ENCODE measurements at regions not wholly inside any gene's neighbourhood (a gene's known extent, or its start where the extent isn't known, plus 50 kb on each side); places are given as distances from the start of the nearest gene placed in this dataset.

DNA sequence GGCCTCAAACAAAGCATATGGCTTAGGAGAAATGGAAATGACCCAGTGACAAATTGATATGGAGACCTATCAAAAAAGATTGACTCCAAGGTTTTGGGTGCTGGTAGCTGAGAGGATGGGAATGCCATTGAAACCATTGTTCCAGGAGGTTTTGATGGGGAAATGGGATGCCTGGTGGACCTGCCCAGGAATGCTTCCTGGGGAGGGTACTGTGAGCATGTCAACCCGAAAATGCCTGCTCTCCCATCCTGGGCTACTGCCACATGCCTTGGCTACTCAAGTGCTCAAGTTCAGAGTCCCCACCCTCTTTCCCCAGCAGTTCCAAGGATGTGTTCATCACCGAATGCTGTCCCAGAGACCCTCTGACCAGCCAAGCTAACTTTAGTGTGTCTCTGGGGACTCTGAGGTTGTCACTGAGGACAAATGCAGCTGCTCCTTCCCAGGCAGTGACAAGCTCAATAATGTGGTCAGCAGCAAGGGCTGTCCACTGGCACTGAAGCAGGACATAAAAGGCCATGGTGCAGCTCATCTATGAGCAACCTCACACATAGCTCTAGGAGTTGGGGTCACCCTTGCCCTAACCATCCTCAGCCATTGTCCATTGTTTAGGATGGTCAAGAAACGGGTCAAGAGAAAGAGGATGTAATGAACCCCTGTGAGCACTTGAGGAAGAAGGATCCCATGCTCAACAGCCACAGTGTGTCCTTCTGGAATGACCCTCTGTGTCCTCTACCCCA, 83.7 kb downstream of the TRIM29 start:
- no peaks in the 10 kb centered on the region for H4K20me1 ChIP-seq (ENCODE audit: control insufficient read depth, insufficient read depth)
- no TSS peak for BruUV-seq (replicated peaks)
- POLR2A ChIA-PET = interaction anchor here (1.0 kb wide), 1 partner anchor 13 kb away, joined by 4 read pairs; no protein-coding TSS in a partner anchor
- H3K27ac ChIP-seq (ENCODE audit: control insufficient read depth, insufficient read depth) = no peak overlapping the region
- RAD21 ChIA-PET (ENCODE audit: unreplicated experiment) = no interaction called here
- CTCF ChIA-PET = no interaction called here
- H3K36me3 ChIP-seq (ENCODE audit: control insufficient read depth in 2 of 2, insufficient read depth in 2 of 2, low read length in 1 of 2) = no peaks in the 10 kb centered on the region
- H3K4me3 ChIP-seq = no peak overlapping the region
- FAIRE-seq (no peak), ATAC-seq (no peak), DNase-seq (ENCODE audit: low read depth, low spot score) (no peak)
- in situ Hi-C loops (cut with MboI) = no loop called here
- no peak overlapping the region for H2AFZ ChIP-seq (ENCODE audit: control insufficient read depth, low read depth, low read length)
- TF ChIP-seq, protein P1, sequence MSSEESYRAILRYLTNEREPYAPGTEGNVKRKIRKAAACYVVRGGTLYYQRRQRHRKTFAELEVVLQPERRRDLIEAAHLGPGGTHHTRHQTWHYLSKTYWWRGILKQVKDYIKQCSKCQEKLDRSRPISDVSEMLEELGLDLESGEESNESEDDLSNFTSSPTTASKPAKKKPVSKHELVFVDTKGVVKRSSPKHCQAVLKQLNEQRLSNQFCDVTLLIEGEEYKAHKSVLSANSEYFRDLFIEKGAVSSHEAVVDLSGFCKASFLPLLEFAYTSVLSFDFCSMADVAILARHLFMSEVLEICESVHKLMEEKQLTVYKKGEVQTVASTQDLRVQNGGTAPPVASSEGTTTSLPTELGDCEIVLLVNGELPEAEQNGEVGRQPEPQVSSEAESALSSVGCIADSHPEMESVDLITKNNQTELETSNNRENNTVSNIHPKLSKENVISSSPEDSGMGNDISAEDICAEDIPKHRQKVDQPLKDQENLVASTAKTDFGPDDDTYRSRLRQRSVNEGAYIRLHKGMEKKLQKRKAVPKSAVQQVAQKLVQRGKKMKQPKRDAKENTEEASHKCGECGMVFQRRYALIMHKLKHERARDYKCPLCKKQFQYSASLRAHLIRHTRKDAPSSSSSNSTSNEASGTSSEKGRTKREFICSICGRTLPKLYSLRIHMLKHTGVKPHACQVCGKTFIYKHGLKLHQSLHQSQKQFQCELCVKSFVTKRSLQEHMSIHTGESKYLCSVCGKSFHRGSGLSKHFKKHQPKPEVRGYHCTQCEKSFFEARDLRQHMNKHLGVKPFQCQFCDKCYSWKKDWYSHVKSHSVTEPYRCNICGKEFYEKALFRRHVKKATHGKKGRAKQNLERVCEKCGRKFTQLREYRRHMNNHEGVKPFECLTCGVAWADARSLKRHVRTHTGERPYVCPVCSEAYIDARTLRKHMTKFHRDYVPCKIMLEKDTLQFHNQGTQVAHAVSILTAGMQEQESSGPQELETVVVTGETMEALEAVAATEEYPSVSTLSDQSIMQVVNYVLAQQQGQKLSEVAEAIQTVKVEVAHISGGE (CRISPR knock-in tag; IDR thresholded peaks at IDR 0.05) = no peak
- TF ChIP-seq ZNF24 (IDR thresholded peaks at IDR 0.05) (no peak), ZNF207 (IDR thresholded peaks at IDR 0.05; ENCODE audit: borderline replicate concordance) (no peak), KLF5 (IDR thresholded peaks at IDR 0.05; ENCODE audit: partially characterized antibody) (no peak), MEF2B (IDR thresholded peaks at IDR 0.05; ENCODE audit: partially characterized antibody, poor library complexity, severe bottlenecking) (no peak), KDM1A (IDR thresholded peaks at IDR 0.05; ENCODE audit: borderline replicate concordance) (no peak), CBFB (IDR thresholded peaks at IDR 0.05; ENCODE audit: low read depth) (no peak), DPF2 (IDR thresholded peaks at IDR 0.05) (no peak), CBX3 (IDR thresholded peaks at IDR 0.05; ENCODE audit: borderline replicate concordance, low read depth) (no peak), MYC (IDR thresholded peaks at IDR 0.05; ENCODE audit: insufficient read depth, insufficient read length, insufficient replicate concordance, low read length, severe bottlenecking) (no peak), ETV6 (conservative IDR thresholded peaks at IDR 0.05 in 1 of 2, IDR thresholded peaks at IDR 0.05 in 1 of 2; ENCODE audit: borderline replicate concordance in 1 of 2, low read depth in 1 of 2) (no peak)
- TF ChIP-seq, protein P2, sequence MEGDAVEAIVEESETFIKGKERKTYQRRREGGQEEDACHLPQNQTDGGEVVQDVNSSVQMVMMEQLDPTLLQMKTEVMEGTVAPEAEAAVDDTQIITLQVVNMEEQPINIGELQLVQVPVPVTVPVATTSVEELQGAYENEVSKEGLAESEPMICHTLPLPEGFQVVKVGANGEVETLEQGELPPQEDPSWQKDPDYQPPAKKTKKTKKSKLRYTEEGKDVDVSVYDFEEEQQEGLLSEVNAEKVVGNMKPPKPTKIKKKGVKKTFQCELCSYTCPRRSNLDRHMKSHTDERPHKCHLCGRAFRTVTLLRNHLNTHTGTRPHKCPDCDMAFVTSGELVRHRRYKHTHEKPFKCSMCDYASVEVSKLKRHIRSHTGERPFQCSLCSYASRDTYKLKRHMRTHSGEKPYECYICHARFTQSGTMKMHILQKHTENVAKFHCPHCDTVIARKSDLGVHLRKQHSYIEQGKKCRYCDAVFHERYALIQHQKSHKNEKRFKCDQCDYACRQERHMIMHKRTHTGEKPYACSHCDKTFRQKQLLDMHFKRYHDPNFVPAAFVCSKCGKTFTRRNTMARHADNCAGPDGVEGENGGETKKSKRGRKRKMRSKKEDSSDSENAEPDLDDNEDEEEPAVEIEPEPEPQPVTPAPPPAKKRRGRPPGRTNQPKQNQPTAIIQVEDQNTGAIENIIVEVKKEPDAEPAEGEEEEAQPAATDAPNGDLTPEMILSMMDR (IDR thresholded peaks at IDR 0.05 in 2 of 3, conservative IDR thresholded peaks at IDR 0.05 in 1 of 3; ENCODE audit: control insufficient read depth in 2 of 3, extremely low read depth in 1 of 3, insufficient read depth in 1 of 3, low read depth in 3 of 3, low read length in 3 of 3) = no peak
- TF ChIP-seq, protein P3, sequence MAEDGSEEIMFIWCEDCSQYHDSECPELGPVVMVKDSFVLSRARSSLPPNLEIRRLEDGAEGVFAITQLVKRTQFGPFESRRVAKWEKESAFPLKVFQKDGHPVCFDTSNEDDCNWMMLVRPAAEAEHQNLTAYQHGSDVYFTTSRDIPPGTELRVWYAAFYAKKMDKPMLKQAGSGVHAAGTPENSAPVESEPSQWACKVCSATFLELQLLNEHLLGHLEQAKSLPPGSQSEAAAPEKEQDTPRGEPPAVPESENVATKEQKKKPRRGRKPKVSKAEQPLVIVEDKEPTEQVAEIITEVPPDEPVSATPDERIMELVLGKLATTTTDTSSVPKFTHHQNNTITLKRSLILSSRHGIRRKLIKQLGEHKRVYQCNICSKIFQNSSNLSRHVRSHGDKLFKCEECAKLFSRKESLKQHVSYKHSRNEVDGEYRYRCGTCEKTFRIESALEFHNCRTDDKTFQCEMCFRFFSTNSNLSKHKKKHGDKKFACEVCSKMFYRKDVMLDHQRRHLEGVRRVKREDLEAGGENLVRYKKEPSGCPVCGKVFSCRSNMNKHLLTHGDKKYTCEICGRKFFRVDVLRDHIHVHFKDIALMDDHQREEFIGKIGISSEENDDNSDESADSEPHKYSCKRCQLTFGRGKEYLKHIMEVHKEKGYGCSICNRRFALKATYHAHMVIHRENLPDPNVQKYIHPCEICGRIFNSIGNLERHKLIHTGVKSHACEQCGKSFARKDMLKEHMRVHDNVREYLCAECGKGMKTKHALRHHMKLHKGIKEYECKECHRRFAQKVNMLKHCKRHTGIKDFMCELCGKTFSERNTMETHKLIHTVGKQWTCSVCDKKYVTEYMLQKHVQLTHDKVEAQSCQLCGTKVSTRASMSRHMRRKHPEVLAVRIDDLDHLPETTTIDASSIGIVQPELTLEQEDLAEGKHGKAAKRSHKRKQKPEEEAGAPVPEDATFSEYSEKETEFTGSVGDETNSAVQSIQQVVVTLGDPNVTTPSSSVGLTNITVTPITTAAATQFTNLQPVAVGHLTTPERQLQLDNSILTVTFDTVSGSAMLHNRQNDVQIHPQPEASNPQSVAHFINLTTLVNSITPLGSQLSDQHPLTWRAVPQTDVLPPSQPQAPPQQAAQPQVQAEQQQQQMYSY (CRISPR knock-in tag; IDR thresholded peaks at IDR 0.05) = no peak
- H3K9me3 ChIP-seq (replicated peaks; ENCODE audit: control insufficient read depth, insufficient read depth, low read length) = no peaks in the 10 kb centered on the region
- no peak overlapping the region for H3K9ac ChIP-seq (ENCODE audit: control insufficient read depth, insufficient read depth, low read length)
- intact Hi-C loops (cut with micrococcal nuclease; ENCODE audit: unreplicated experiment) = no loop called here
- peaks cover 0 to 2% of the 10 kb centered on the region in 2 experiments; a peak in 3 of 4 replicates for H3K27me3 ChIP-seq (replicated peaks in 1 of 2; ENCODE audit: control insufficient read depth in 2 of 2, insufficient read depth in 2 of 2, low read length in 1 of 2)
- no peaks in the 10 kb centered on the region for H3K79me2 ChIP-seq (ENCODE audit: control insufficient read depth, insufficient read depth, low read length)
- no peaks in the 10 kb centered on the region for H3K4me1 ChIP-seq (ENCODE audit: control insufficient read depth, insufficient read depth, low read length)
- SMC1A ChIA-PET (ENCODE audit: uncharacterized antibody, unreplicated experiment) = interaction anchor here (1.0 kb wide), 1 partner anchor 13 kb away, joined by 4 read pairs; no protein-coding TSS in a partner anchor
- H3K4me2 ChIP-seq (ENCODE audit: control insufficient read depth, insufficient read depth) = no peak overlapping the region
- 4% methylated on average over 3 of the region's 3 CpGs for WGBS (ENCODE audit: insufficient coverage, insufficient replicate concordance, low lambda C conversion rate, missing lambda C conversion rate)
